C1 segment of cervical spinal cord (tissue), 14 donors: ENCODE measurements at regions not wholly inside any gene's neighbourhood (a gene's known extent, or its start where the extent isn't known, plus 50 kb on each side); places are given as distances from the start of the nearest gene placed in this dataset.
"Not testable (repeated sequence)": the region's sequence is repeated elsewhere in the genome, so short reads cannot be mapped to it uniquely, and the experiment has no call there.

Experiments used
- DNase-seq, 14 donors: peaks; one replicate each; lab custom pipeline; 2025; lab: John Stamatoyannopoulos, UW

- no peak for DNase-seq
Observed at GRCh38 chr11:37203006-37203405, 605.0 kb upstream of the RAG2 start.

- DNase-seq: no peak
Observed at GRCh38 chr11:37199082-37199481, 601.0 kb upstream of the RAG2 start.

- DNase-seq: no peak
Observed at GRCh38 chr11:37184326-37184725, 586.3 kb upstream of the RAG2 start.

GRCh38 chr11:37182031-37182430, 584.0 kb upstream of the RAG2 start:
- no peak for DNase-seq

GRCh38 chr11:37177721-37178120, 579.7 kb upstream of the RAG2 start:
- no peak for DNase-seq

GRCh38 chr11:37171451-37171850, 573.4 kb upstream of the RAG2 start:
- DNase-seq: no peak

GRCh38 chr11:37170311-37170710, 572.3 kb upstream of the RAG2 start:
- no peak for DNase-seq

- DNase-seq: not testable (repeated sequence)
Observed at GRCh38 chr11:37145434-37145833, 547.4 kb upstream of the RAG2 start.

- no peak for DNase-seq
Observed at GRCh38 chr11:37142591-37142990, 544.6 kb upstream of the RAG2 start.

- no peak for DNase-seq
Observed at GRCh38 chr11:37141707-37142106, 543.7 kb upstream of the RAG2 start.

GRCh38 chr11:37135606-37136005, 537.6 kb upstream of the RAG2 start:
- DNase-seq: not testable (repeated sequence)

GRCh38 chr11:37134637-37135036, 536.6 kb upstream of the RAG2 start:
- DNase-seq: no peak

GRCh38 chr11:37124384-37124783, 526.3 kb upstream of the RAG2 start:
- DNase-seq: no peak

- DNase-seq: no peak
Observed at GRCh38 chr11:37115963-37116362, 517.9 kb upstream of the RAG2 start.

GRCh38 chr11:37110385-37110784, 512.3 kb upstream of the RAG2 start:
- no peak for DNase-seq

- no peak for DNase-seq
Observed at GRCh38 chr11:37109286-37109585, 511.2 kb upstream of the RAG2 start.

GRCh38 chr11:37108436-37109285, 510.6 kb upstream of the RAG2 start:
- no peak for DNase-seq

GRCh38 chr11:37107831-37108230, 509.8 kb upstream of the RAG2 start:
- no peak for DNase-seq

- no peak for DNase-seq
Observed at GRCh38 chr11:37107415-37107814, 509.4 kb upstream of the RAG2 start.

GRCh38 chr11:37105427-37105826, 507.4 kb upstream of the RAG2 start:
- DNase-seq: no peak

- DNase-seq: no peak
Observed at GRCh38 chr11:37104380-37104779, 506.3 kb upstream of the RAG2 start.

- no peak for DNase-seq
Observed at GRCh38 chr11:37100008-37100407, 502.0 kb upstream of the RAG2 start.

- DNase-seq: no peak
Observed at GRCh38 chr11:37092487-37092886, 494.5 kb upstream of the RAG2 start.

GRCh38 chr11:37089439-37089838, 491.4 kb upstream of the RAG2 start:
- DNase-seq: no peak
